B cell (primary cell): ENCODE measurements at regions not wholly inside any gene's neighbourhood (a gene's known extent, or its start where the extent isn't known, plus 50 kb on each side); places are given as distances from the start of the nearest gene placed in this dataset.

Experiments
- EZH2 ChIP-seq: IDR thresholded peaks from 2 replicates; pipeline ENCODE4 v1.6.1; 2012; ENCODE audit warnings: borderline replicate concordance, low read depth, mild to moderate bottlenecking, moderate library complexity, low read length; ENCODE audit not compliant: insufficient read depth, poor library complexity, severe bottlenecking
- TF ChIP-seq, protein P1 (sequence below): fragments of 200-600 bp; IDR thresholded peaks from one replicate; pipeline ENCODE4 v1.8.0; 2022; ENCODE audit warnings: antibody characterized with exemption, mild to moderate bottlenecking

DNA sequence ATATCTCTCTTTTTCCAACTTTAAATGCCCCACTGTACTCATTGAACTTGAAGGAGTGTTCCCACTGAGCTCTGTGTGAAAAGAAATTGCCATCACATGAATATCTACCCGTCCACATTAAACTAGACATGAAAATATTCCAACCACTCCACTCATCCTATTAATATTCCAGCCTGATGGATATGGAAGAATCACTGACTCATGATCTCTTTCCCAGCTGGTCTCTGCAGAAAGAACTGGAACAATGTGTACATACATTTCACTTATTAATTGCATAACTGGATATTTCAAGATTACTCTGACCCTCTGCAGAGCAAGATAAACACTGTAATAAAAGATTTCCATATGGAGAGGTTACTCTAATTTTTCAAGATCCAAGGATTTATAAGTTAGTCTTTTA, 711.1 kb upstream of the LRRC4C start:
- TF ChIP-seq, protein P1, sequence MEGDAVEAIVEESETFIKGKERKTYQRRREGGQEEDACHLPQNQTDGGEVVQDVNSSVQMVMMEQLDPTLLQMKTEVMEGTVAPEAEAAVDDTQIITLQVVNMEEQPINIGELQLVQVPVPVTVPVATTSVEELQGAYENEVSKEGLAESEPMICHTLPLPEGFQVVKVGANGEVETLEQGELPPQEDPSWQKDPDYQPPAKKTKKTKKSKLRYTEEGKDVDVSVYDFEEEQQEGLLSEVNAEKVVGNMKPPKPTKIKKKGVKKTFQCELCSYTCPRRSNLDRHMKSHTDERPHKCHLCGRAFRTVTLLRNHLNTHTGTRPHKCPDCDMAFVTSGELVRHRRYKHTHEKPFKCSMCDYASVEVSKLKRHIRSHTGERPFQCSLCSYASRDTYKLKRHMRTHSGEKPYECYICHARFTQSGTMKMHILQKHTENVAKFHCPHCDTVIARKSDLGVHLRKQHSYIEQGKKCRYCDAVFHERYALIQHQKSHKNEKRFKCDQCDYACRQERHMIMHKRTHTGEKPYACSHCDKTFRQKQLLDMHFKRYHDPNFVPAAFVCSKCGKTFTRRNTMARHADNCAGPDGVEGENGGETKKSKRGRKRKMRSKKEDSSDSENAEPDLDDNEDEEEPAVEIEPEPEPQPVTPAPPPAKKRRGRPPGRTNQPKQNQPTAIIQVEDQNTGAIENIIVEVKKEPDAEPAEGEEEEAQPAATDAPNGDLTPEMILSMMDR = no peak
- TF ChIP-seq EZH2 = no peak
